ENCODE measurements at regions not wholly inside any gene's neighbourhood (a gene's known extent, or its start where the extent isn't known, plus 50 kb on each side); places are given as distances from the start of the nearest gene placed in this dataset.

- no peaks in the 10 kb centered on the region for H3K9me1 ChIP-seq (ENCODE audit: insufficient read depth, low read length)
- no peak overlapping the region for H4K91ac ChIP-seq (ENCODE audit: insufficient read depth, low read depth, low read length)
- H2AK5ac ChIP-seq (ENCODE audit: low read depth, low read length), result no peak overlapping the region
- no peak overlapping the region for H3K56ac ChIP-seq (ENCODE audit: extremely low read depth, insufficient read depth, low read length)
- H3K9ac ChIP-seq (ENCODE audit: low read depth, low read length), result no peak overlapping the region
- no peak overlapping the region for H4K8ac ChIP-seq (ENCODE audit: low read depth in 2 of 2, low read length in 2 of 2)
- ATAC-seq (ENCODE audit: low read depth), result no peak
- no peaks in the 10 kb centered on the region for H3K79me1 ChIP-seq (ENCODE audit: low read depth in 1 of 2, low read length in 2 of 2)
- WGBS, 2 experiments (ENCODE audit: extremely low coverage in 2 of 2, insufficient read length in 1 of 2), result 59% methylated on average over 4 of the region's 8 CpGs; no CpG with 5 or more reads in 1 of the 2 experiments
- no peak overlapping the region for H2BK15ac ChIP-seq (ENCODE audit: low read depth, low read length)
- no peak overlapping the region for H2BK120ac ChIP-seq (ENCODE audit: low read depth, low read length)
- H3K4me2 ChIP-seq (ENCODE audit: low read depth, low read length), result no peak overlapping the region
- no peak overlapping the region for H2AFZ ChIP-seq (replicated peaks; ENCODE audit: low read length, poor library complexity)
- intact Hi-C loops (cut with micrococcal nuclease) (no loop called here), dilution Hi-C loops (cut with HindIII; ENCODE audit: low sequenced_read_pairs, unreplicated experiment) (no loop called here), in situ Hi-C loops (cut with MboI; ENCODE audit: low sequenced_read_pairs) (no loop called here)
- no peak overlapping the region for H3K4me3 ChIP-seq (ENCODE audit: insufficient read depth, low read depth, low read length)
- H3K36me3 ChIP-seq (ENCODE audit: control insufficient read depth, insufficient read depth, low read length), result no peaks in the 10 kb centered on the region
- no peak overlapping the region for H3K4ac ChIP-seq (ENCODE audit: low read depth, low read length)
- no peak for DNase-seq
- no peak overlapping the region for H3K23ac ChIP-seq (ENCODE audit: low read depth, low read length)
- ChIA-PET POLR2A (ENCODE audit: unreplicated experiment) (no interaction called here), CTCF (no interaction called here)
- BruUV-seq (replicated peaks), result no TSS peak
- H3K18ac ChIP-seq (ENCODE audit: low read depth, low read length), result no peak overlapping the region
- H2BK20ac ChIP-seq (ENCODE audit: low read depth, low read length), result no peak overlapping the region
- H4K20me1 ChIP-seq (ENCODE audit: insufficient read depth, low read length), result no peaks in the 10 kb centered on the region
- H3K14ac ChIP-seq (replicated peaks; ENCODE audit: low read depth, low read length), result no peak overlapping the region
- TF ChIP-seq MAFK (IDR thresholded peaks at IDR 0.05; ENCODE audit: low read depth, low read length), result no peak
- no peak for TF ChIP-seq CEBPB (IDR thresholded peaks at IDR 0.05; ENCODE audit: low read depth, low read length)
- TF ChIP-seq RCOR1 (IDR thresholded peaks at IDR 0.05; ENCODE audit: insufficient replicate concordance, low read length), result no peak
- no peak for TF ChIP-seq SMC3 (IDR thresholded peaks at IDR 0.05; ENCODE audit: low read depth, low read length)
- no peak for TF ChIP-seq RAD21 (IDR thresholded peaks at IDR 0.05; ENCODE audit: low read length)
- no peak for TF ChIP-seq MAZ (IDR thresholded peaks at IDR 0.05; ENCODE audit: borderline replicate concordance, low read depth, low read length)
- H2AK9ac ChIP-seq (replicated peaks; ENCODE audit: low read depth, low read length, poor library complexity), result no peak overlapping the region
- no peak overlapping the region for H4K5ac ChIP-seq (ENCODE audit: low read depth, low read length)
- no peaks in the 10 kb centered on the region for H3K4me1 ChIP-seq (ENCODE audit: control insufficient read depth, insufficient read depth, low read length)
- no peak overlapping the region for H2BK5ac ChIP-seq (ENCODE audit: low read depth, low read length, poor library complexity, severe bottlenecking)
- H3K27me3 ChIP-seq (ENCODE audit: control insufficient read depth, insufficient read depth, low read length), result no peaks in the 10 kb centered on the region
- H3K9me3 ChIP-seq (ENCODE audit: control insufficient read depth, insufficient read depth, low read length), result peaks cover 13% of the 10 kb centered on the region; the same call in 1 of the 2 replicates
- H3K27ac ChIP-seq (ENCODE audit: insufficient read depth, low read length), result no peak overlapping the region
These were observed 94.4 kb upstream of the BACE2 start for GRCh38 chr21:41073558-41073957.
